ENCODE measurements at regions not wholly inside any gene's neighbourhood (a gene's known extent, or its start where the extent isn't known, plus 50 kb on each side); places are given as distances from the start of the nearest gene placed in this dataset.
"Not testable (repeated sequence)": the region's sequence is repeated elsewhere in the genome, so short reads cannot be mapped to it uniquely, and the experiment has no call there.

DNA sequence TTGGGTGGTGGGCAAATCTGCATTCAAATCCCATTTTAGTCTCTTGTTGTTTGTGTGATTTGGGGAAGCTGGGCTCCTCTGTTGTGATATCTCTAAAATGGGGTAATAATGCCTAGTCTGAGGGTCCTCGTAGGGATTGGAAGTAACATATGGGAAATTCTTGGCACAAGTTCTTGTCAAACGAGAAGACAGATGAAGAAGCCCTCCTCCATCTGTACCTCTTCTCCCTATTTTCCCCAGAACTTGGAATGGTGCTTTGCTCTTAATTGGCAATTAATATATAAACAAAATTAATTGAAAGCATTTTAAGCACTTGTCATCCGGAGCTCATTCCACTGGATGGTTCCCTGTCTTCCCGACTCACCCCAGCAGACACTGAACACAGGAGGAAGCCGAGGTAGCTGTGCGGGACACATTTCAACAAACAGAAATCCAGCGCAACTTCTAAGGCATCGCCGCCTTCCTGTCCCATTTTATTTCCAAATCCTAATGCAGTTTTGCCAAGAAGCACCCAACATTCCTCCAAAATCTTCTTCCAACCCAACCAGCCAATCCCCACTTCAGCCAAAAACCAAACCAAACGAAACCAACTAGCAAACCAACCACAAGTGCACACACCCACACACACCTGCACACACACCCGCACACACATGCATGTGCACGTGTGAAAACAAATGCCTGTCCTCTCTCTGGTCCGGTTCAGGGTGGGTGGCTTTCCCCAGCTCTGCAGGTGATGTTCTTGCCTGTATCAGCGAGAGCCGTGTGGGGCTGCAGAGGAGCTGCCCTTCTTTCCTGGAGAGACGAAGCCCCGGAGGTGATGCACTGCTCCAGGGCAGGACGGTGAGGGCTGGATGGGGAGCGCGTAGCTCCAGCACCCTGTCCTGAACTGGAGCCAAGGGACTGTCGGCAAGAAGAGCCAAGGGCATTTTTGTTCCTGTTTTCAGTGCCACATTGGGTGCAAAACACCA lies 100.8 kb upstream of the B3GAT1 start:
- DNase-seq (ENCODE audit: low spot score): no peak

DNA sequence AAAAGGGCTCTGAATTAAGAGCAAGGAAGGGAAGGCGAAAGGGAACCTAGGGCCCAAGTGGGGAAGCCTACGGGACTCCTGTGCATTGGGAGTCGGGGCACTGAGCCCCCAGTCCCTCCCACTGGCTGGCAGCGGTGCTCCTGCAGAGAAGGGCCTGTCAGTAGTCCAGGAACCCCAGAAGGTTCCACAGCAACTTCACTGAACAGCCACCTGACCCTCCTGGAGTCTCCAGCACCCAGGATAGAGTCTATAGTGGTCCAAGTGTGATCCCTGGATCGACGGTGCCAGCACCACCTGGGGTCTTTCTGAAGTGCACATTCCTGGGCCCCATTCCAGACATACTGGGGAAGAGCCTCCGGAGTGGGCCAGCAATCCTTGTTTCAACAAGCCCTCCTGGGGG lies 100.0 kb upstream of the B3GAT1 start:
- DNase-seq (ENCODE audit: low spot score): no peak

DNA sequence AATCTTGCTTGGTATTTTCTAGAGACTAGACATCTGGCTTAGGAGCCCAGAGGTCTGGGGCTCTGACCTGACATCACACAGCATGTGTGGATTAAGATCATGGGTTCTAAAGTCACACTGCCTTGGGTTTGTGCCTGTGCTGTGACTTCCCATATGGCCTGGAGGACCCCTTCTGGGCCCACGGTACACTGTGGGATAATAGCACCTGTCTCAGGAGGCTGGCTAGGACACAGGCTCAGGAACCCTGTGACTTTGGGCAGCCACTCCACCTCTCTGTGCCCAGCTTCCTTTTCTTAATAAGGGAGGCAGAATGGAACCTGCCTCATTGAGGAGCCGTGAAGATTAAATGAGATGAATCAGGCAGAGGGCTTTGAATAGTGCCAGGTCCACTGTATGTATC lies 99.2 kb upstream of the B3GAT1 start:
- no peak for DNase-seq (ENCODE audit: low spot score)

DNA sequence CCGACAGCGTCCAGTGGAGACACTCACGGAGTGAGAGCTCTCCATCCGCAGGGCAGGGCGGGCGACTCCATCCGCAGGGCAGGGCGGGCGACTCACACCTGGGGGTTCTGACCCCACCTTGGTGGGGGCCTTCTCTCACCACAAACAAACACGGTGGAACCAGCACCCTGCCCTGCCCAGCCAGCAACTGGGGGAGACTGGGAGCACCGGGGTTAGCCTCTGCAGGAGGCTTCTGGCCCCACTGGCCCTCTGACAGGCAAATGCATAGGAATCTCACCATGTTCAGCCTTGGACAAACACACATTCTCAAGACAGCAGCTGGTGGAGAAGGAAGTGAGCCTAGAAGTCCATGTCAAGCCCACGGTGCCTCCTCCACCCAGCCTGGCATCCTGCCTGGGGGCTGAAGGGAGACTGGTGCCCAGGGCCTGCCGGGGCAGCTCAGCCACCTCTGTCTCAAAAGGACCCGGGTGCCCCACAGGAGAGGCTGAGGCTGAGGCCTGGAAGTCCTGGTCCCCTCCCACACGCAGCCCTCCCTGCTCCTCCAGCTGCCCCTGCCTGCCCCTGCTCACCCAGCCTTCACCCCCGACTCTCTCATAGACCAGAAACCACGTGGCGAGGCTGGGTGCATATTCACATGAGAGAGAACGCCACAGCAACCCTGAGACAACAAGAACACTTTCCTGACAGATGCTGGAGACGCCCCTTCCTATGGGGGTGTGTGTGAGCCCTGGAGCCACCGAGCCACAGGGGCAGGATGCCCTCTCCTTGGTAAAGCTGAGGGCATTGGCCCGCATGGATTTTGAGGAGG lies 98.4 kb upstream of the B3GAT1 start:
- no peak for DNase-seq (ENCODE audit: low spot score)

DNA sequence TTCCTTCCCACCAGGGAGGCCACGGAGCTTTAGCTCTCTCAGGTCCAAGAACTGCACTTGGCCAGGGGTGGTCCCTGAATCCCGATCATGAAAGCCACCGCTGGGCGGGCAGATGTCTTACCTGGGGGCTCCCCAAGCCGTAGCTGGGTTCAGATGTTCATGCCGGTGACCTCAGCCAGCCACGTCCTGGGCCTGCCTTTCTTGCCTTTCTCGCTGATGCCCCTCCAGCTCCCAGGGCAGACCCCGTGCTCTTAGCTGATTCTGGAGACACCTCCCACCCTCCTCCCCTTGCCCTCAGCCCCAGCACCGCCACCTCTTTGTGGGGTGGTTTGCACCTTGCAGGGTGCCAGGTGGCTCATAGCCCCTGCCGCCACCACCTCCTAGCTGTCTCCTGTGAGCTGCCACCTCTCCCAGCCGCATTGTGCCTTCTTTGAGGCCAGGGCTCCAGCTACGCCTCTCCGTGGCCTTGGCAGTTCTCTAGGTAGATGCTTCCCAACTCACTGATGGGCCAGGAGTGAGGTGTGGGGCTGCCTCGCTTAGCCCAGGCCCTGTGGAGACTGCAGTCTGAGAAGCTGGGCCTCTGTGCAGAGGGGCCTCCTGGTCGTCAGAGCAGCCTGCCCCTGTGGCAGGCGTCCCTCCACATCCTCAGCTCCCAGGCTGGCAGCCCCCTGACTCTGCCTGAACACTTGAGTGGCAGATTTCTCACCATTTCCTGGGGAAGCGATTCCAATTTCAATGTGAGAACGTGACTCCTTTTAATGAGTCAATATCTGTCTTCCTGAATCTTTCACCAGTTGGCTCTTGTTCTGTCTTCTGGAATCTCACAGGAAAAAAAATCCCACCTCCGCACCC lies 97.6 kb upstream of the B3GAT1 start:
- DNase-seq (ENCODE audit: low spot score): no peak

DNA sequence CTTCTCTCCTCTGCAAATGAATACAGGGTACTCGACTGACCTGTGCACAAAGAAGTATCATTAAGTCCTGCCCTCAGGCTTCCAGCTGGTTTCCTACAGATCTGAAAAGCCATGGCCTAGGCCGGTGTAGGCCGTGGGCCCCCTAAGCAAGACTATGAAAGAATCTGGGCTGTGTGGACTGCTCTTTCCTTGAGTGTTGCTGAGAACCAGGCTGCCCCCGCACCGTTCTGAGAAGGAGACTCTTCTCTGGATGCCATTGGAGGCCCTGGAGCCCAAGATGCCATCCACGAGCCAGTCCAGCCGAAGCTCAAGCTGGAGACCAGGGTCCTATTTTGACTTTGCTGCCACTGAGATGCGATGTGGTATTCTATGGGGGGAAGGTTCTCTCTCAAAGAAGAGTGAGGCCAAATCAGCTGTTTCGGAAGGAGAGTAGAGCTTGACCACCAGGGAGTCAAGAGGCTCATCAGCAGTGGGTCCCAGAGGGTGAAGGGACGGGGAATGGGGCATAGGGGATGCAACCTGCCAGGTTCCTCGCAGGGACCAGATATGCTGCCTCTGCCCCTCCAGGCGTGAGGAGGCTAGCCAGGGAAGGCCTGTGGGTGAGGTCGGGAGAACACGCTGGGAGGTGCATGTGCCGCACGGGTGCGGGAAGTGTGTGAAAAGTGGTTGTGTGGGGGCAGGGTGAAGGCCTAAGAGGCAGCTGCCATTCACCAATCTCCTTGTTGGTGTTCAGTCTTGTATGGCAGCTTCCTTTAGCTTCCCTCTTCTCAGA lies 96.4 kb upstream of the B3GAT1 start:
- DNase-seq (ENCODE audit: low spot score): no peak

DNA sequence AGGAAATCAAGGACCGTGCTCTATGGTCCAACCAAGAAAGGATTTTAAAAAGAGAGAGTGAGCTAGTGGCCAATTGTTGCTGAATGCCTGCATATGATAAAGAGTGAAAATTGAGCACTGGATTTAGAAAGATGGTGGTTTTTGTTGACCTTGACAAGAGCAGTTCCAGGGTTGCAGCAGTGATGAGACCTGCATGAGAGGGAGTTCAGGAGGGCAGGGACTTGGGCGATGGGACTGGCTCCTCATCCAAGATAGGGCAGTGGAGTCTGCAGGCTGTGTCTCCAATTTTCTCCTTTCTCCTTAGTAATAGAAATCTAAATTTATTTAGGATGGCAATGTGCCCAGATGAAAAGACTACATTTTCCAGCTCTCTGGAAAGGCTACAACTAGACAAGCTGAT lies 94.0 kb upstream of the B3GAT1 start:
- no peak for DNase-seq (ENCODE audit: low spot score)

DNA sequence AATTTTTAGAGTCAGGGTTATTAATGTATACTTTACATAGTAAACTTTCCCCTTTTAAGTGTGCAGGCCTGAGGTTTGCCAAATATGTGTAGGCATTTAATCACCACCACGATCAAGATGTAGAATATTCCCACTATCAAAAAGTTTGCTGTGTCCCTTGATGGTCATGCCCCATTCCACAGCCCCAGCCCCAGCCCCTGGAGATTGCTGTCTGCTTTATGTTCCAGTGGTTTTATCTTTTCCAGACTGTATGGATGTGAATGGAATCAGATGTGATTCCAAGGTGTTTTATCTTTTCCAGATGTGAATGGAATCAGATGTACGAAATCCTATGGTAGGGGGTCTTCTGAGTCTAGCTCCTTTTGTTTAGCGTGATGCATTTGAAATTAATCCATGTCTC lies 93.1 kb upstream of the B3GAT1 start:
- no peak for DNase-seq (ENCODE audit: low spot score)

DNA sequence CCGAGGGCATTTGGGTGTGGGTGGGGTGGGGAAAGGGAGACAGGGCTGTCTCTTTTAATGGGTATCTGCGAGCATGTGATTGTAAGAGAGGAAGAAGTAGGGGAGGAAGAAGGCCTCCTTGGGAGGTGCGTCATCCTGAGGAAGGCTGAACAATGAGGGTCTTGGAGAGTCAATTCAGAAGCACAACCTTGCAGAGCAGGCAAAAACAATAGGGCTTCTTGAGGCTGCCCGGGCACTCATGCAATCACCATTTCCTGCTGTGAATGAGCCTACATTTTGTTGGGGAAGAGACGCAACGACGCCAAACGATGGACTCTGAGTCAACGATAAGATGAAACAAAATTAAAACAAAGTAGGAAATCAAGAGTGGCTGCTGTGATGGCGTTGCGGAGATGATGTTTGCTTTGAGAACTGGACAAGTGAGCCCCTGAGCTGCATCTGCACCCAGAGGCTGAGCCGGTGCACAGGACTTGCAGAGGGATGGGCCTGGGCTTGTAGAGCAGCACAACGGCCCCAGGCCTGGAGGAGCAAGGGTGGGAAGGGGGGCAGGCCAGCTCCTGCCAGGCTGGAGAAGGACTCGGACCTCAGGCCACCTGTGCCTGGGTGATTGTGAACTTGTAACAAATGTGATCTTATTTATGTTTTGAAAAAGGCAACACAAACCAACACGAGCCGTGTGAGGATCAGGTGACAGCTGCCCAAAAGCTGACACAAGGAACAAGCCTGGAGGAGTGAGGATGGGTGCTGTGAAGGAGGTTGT lies 92.3 kb upstream of the B3GAT1 start:
- DNase-seq (ENCODE audit: low spot score): no peak

DNA sequence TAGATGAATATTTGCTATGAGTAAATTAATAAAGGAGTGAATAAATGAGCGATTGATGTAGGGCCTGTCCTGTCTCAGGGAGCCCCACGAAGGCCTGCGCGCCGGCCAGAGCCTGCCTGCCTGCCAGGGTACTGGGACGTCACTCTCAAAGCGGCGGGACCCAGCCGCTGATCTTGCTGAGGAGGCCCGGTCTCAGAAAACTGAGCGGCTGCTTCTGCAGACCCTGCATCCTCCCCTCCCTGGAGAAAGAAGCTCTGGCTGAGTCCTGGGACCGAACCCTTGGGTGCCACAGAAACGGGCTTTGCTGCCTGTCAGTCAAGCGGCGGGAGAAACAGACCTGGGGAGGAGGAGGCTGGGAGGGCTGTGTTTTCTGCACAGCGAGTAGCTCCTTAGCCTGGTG lies 91.6 kb upstream of the B3GAT1 start:
- no peak for DNase-seq (ENCODE audit: low spot score)

DNA sequence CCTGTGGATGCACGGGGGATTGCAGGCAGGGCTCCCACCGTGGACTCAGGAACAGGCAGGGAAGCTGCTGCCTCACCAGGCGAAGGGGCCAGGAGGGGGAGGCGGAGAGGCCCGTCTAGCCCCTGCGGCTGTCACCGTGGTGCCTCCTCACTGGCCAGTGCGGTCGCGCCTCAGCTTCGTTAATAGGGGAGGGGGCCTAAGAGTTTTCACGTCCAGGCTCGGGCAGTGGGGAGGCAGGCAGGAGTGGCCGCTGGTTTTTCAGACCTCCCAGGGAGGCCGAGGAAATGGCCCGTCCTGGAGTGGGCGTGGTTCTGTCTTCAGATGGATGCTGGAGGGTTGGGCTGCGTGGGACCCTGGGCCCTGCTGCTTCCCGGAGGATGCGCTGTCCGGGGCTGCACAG lies 91.1 kb upstream of the B3GAT1 start:
- no peak for DNase-seq (ENCODE audit: low spot score)

DNA sequence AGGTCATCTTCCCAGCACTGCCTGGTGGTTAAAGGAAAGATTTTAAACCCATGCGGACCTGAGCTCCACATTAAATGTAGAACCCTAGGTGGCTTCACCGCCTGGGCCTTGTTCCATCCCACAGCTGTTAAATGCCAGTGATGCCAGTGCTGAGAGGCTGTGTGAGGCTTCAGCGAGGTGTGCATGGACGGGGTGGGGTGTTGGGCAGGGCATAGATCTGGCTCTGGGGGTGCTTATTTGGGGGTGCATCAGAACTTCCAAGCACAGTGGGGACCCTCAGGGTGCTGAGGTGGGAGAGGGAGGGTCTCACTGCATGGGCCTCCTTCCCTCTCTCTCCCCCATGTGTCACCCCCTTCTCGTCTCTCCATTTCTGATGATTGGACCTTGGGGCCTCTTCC lies 90.1 kb upstream of the B3GAT1 start:
- DNase-seq (ENCODE audit: low spot score): no peak

DNA sequence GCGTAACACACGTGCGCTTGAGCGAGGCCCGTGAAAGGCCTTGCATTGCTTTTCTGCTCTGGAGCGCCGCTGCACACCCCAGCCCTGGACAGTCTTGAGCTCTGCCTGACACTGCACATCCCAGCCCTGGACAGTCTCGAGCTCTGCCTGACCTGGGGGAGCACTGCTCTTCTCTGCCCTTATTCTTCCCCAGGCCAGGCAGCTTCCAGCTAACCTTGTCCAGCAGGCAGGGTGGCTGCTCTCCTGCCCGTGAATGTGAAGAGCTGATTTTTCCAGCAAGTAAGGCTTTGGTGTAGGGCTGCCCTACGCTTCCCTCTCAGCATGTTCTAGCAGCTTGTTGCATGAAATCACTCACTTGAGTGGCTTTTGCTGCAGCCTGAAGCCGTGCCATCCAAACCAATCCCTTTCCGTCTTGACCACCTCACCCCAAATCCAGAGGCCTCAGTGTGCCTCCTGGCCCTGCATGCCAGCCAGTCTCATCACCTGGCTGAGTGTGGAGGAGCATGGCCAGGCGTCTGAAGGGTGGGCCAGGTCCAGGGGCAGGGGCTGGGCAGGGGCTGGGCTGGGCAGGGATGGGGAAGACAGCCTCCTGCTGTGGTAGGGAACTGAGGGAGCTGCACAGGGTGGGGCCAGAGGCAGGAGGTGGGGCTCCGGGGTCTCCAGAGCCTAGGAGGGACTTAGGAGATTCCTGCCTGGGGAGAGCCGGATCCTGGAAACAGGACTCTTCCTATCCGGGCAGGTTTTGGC lies 89.5 kb upstream of the B3GAT1 start:
- DNase-seq (ENCODE audit: low spot score): no peak

DNA sequence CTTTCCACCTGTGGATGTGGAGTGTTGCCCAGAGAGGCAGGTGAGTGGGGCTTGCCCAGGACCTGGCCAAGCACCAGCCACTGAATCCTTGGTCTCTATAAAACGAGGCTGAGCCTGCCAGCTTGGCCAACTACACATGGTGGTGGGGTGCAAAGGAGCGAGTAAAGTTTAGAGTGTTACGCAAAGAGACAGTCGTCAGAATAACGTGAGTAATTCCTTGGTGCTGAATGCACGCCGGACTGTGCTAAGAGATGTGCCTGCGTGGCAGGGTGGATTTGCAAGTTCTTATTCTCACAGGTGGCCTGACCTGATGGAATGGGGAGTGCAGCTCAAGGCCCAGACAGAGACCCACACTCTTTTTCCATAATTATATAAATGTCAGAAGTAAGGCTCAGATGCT lies 88.6 kb upstream of the B3GAT1 start:
- no peak for DNase-seq (ENCODE audit: low spot score)

DNA sequence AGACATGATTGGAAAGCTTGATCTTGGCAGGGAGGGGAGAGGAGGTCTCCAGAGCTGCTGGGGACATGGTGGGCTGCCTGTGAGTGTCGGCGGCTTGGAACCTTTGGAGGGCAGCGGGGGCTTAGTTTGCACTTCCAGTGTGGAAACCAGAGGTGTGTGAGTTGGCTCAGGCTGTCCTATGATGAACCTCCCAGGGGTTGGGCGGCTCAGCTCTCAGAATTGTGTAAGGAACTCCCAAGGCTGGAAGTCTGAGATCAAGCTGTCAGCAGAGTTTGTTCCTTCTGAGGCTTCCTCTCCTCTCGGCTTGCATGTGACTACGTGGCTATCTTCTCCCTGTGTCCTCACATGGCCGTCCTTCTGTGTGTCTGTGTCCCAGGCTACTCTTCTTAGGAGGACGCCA lies 87.9 kb upstream of the B3GAT1 start:
- no peak for DNase-seq (ENCODE audit: low spot score)

DNA sequence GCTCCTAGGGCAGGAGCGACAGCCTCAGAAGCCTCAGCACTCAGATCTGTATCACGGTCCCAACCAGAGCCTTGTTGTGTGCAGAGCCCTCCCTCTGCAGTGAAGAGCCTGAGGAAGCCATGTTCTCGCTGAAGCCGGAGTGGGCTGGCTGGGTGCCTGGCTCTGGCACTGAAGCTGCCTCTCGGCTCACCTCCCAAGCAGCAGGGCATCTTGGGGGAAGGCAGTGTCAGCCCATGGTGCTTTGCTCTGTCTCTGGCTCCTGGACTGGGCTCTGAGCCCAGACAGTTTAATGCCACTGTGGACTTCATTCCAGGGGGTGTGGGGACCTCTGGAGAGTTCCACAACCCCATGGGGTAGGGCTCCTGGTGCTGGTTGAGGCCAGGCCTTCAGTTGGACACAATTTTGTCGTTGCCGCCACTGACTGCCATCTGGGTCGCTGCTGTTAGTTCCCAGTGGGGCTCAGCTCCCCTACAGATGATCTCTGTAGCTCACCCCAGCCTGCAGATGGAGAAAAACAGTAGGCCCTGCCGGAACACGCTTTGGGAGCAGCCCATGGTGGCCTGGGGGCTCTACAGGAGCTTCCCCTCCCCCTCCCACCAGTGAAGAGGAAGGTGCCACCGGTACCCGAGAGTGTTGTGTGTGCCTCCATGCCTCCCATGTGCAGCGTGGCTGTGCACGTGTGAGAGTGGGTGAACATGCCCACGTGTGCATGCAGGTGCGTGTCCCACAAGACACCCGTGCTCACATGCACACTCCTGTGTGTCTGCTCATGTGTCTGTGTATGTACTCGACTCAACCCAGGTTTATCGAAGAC lies 86.5 kb upstream of the B3GAT1 start:
- no peak for DNase-seq (ENCODE audit: low spot score)

DNA sequence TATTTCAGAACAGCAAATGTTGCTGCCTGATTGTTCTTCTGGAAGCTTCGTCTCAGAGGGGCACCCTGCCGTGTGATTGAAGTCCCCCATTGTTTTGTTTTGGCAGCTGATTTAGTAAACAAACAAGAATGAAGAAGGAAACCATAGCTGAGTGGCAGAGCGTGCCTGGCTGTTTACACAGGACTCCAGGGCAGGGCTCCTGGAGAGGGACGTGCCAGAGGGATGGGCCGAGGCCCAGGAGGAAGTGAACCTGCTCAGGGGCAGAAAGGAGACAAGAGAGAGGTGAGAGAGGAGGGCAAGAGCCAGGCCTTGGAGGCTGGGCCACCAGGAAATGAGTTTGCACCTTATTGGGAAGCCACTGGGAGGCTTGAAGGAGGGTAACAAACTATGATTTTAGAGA lies 85.5 kb upstream of the B3GAT1 start:
- no peak for DNase-seq (ENCODE audit: low spot score)

DNA sequence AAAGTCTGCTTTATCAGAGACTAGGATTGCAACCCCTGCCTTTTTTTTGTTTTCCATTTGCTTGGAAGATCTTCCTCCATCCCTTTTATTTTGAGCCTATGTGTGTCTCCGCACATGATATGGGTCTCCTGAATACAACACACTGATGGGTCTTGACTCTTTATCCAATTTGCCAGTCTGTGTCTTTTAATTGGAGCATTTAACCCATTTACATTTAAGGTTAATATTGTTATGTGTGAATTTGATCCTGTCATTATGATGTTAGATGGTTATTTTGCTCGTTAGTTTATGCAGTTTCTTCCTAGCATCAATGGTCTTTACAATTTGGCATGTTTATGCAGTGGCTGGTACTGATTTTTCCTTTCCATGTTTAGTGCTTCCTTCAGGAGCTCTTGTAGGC lies 84.0 kb upstream of the B3GAT1 start:
- not testable (repeated sequence) for DNase-seq (ENCODE audit: low spot score)

DNA sequence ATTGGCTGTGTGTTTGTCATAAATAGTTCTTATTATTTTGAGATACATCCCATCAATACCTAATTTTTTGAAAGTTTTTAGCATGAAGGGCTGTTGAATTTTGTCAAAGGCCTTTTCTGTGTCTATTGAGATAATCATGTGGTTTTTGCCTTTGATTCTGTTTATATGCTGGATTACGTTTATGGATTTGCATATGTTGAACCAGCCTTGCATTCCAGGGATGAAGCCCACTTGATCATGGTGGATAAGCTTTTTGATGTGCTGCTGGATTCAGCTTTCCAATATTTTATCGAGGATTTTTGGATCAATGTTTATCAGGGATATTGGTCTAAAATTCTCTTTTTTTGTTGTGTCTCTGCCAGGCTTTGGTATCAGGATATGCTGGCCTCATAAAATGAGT lies 82.4 kb upstream of the B3GAT1 start:
- DNase-seq (ENCODE audit: low spot score): not testable (repeated sequence)
